22Rv1 (cell line): ENCODE measurements at regions not wholly inside any gene's neighbourhood (a gene's known extent, or its start where the extent isn't known, plus 50 kb on each side); places are given as distances from the start of the nearest gene placed in this dataset.

Experiments used
- H3K27ac ChIP-seq: fragments of 450-650 bp; 2 replicates; pipeline ENCODE4 v1.5.1; 2017
- CTCF ChIP-seq: fragments of 450-650 bp; IDR thresholded peaks from 2 replicates; pipeline ENCODE4 v1.5.1; 2017; ENCODE audit warnings: mild to moderate bottlenecking
- ZFX ChIP-seq: fragments of 450-650 bp; IDR thresholded peaks from 2 replicates; pipeline ENCODE4 v1.6.1; 2017; ENCODE audit warnings: antibody characterized with exemption, borderline replicate concordance

GRCh38 chr2:200752835-200753234, 58.9 kb upstream of the BZW1 start:
- TF ChIP-seq ZFX (no peak), CTCF (no peak)
- no peak overlapping the region for H3K27ac ChIP-seq

- TF ChIP-seq ZFX (no peak), CTCF (no peak)
- H3K27ac ChIP-seq, result peak overlapping the region; percentile 19; the same call in 1 of the 2 replicates
Observed at GRCh38 chr2:200756618-200757321, 54.9 kb upstream of the BZW1 start.

GRCh38 chr2:200757399-200757798, 54.3 kb upstream of the BZW1 start:
- peak overlapping the region; percentile 19; the same call in 1 of the 2 replicates for H3K27ac ChIP-seq
- TF ChIP-seq ZFX (no peak), CTCF (no peak)

- no peak overlapping the region for H3K27ac ChIP-seq
Observed at GRCh38 chr2:200758341-200758740, 53.4 kb upstream of the BZW1 start.

GRCh38 chr2:200761266-200761665, 50.4 kb upstream of the BZW1 start:
- no peak overlapping the region for H3K27ac ChIP-seq
- TF ChIP-seq ZFX (no peak), CTCF (no peak)

More at GRCh38 chr2:200758341-200758740, 53.4 kb upstream of the BZW1 start:
- TF ChIP-seq CTCF, result no peak
- no peak for TF ChIP-seq ZFX
